ENCODE measurements at regions not wholly inside any gene's neighbourhood (a gene's known extent, or its start where the extent isn't known, plus 50 kb on each side); places are given as distances from the start of the nearest gene placed in this dataset.
"Not testable (repeated sequence)": the region's sequence is repeated elsewhere in the genome, so short reads cannot be mapped to it uniquely, and the experiment has no call there.

DNA sequence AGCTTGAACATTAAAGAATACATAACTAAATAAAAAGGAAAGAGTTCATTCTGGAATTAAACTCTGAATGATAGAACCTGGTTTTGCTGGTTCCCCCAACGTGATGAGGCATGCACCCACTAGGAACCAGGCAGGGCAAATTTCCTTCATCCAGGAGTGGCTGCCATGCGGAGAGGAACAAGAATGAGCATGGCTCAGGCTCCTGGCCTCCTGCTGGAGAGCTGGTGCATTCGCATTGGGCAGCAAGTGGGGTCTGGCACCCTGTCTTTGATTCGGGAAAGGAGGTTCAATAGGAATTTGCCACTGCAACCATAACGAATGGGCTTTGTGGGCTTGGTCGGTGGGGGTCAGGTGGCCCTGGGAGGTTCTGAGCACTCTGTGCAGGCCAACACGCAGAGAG, 169.8 kb upstream of the TENM4 start:
- no peak for DNase-seq (ENCODE audit: insufficient read length)
- FAIRE-seq: no peak
- TF ChIP-seq POLR2A (IDR thresholded peaks at IDR 0.05; ENCODE audit: low read depth, low read length) (no peak), POLR2AphosphoS5 (IDR thresholded peaks at IDR 0.05; ENCODE audit: low read depth, low read length) (no peak), TAF1 (IDR thresholded peaks at IDR 0.05; ENCODE audit: borderline replicate concordance, low read depth, low read length) (no peak)

- TF ChIP-seq TAF1 (IDR thresholded peaks at IDR 0.05; ENCODE audit: borderline replicate concordance, low read depth, low read length) (no peak), POLR2A (IDR thresholded peaks at IDR 0.05; ENCODE audit: low read depth, low read length) (no peak), POLR2AphosphoS5 (IDR thresholded peaks at IDR 0.05; ENCODE audit: low read depth, low read length) (no peak)
These were observed 169.3 kb upstream of the TENM4 start for GRCh38 chr11:79610139-79610538.

DNA sequence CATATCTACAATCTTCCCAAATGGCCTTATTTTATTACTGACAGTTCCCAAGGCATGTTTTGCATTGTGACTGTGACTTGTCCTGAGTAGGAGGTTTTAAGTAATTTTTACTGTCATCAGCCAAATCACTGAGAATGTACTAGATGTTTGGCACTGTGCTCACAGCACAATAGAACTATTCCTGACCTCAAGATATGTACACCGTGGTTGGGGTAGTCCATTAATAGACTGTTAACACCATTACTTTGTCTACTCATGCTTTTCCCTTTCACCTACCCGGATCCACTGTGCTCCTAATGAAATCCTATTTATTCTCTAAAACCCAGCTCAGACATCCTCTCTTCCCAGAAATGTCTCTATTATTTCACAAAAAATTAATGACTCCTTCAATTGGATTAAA, 168.7 kb upstream of the TENM4 start:
- DNase-seq (ENCODE audit: insufficient read length) (no peak), FAIRE-seq (peak; percentile 9)
- TF ChIP-seq TAF1 (IDR thresholded peaks at IDR 0.05; ENCODE audit: borderline replicate concordance, low read depth, low read length) (no peak), POLR2A (IDR thresholded peaks at IDR 0.05; ENCODE audit: low read depth, low read length) (no peak), POLR2AphosphoS5 (IDR thresholded peaks at IDR 0.05; ENCODE audit: low read depth, low read length) (no peak)

More at GRCh38 chr11:79610139-79610538, 169.3 kb upstream of the TENM4 start:
- DNase-seq (ENCODE audit: insufficient read length): no peak
- no peak for FAIRE-seq

- DNase-seq (ENCODE audit: insufficient read length); FAIRE-seq: not testable (repeated sequence)
These were observed 165.6 kb upstream of the TENM4 start for GRCh38 chr11:79606461-79606860.

DNA sequence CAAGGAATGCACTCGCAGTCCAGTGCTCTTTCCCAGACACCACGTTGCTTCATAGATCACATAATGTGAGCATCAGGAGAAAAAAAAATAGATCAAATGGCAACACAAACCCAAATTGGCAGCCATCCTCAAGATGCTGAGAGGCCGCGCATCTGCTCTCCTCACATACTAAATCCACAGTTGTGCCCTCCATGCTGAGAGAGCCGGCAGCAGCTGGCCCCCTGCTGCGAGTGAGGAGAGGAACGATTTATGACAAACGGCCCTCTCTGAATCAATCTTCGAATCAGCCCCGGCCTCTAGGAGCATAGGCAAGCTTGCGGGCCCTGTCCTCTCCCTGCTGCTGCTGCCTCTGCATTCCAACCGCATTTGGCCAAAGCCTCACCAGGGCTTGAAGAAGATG, 159.9 kb upstream of the TENM4 start:
- TF ChIP-seq POLR2AphosphoS5 (IDR thresholded peaks at IDR 0.05; ENCODE audit: low read depth, low read length) (no peak), POLR2A (IDR thresholded peaks at IDR 0.05; ENCODE audit: low read depth, low read length) (no peak), TAF1 (IDR thresholded peaks at IDR 0.05; ENCODE audit: borderline replicate concordance, low read depth, low read length) (no peak)
- DNase-seq (ENCODE audit: insufficient read length): no peak
- FAIRE-seq: no peak

DNA sequence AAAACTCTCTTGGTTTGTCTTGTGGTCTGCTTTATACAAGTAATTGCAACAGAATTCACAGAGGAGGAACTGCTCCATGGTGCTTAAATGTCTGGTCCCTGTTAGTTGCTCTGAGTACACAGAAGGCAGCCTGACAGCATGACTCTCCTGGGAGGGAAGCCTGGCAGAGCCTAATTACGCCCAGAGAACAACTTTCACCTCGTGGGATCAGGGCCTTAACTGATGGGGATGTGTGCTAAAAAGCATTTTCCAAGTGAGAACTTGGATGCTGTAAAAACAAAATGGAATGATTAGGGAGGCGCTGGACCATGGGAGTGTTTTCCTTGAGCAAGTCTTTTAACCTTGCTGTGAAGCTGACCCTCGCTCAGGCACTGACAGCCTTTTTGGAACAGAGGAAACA, 154.0 kb upstream of the TENM4 start:
- DNase-seq (ENCODE audit: insufficient read length): no peak
- FAIRE-seq: no peak
- TF ChIP-seq TAF1 (IDR thresholded peaks at IDR 0.05; ENCODE audit: borderline replicate concordance, low read depth, low read length): no peak
- TF ChIP-seq POLR2AphosphoS5 (IDR thresholded peaks at IDR 0.05; ENCODE audit: low read depth, low read length): no peak
- no peak for TF ChIP-seq POLR2A (IDR thresholded peaks at IDR 0.05; ENCODE audit: low read depth, low read length)

GRCh38 chr11:79592824-79593223, 152.0 kb upstream of the TENM4 start:
- DNase-seq (ENCODE audit: insufficient read length): no peak
- no peak for FAIRE-seq

GRCh38 chr11:79592406-79592805, 151.6 kb upstream of the TENM4 start:
- FAIRE-seq: no peak
- TF ChIP-seq TAF1 (IDR thresholded peaks at IDR 0.05; ENCODE audit: borderline replicate concordance, low read depth, low read length): no peak
- TF ChIP-seq POLR2A (IDR thresholded peaks at IDR 0.05; ENCODE audit: low read depth, low read length): no peak
- no peak for TF ChIP-seq POLR2AphosphoS5 (IDR thresholded peaks at IDR 0.05; ENCODE audit: low read depth, low read length)
- no peak for DNase-seq (ENCODE audit: insufficient read length)

More at GRCh38 chr11:79592824-79593223, 152.0 kb upstream of the TENM4 start:
- TF ChIP-seq TAF1 (IDR thresholded peaks at IDR 0.05; ENCODE audit: borderline replicate concordance, low read depth, low read length) (no peak), POLR2AphosphoS5 (IDR thresholded peaks at IDR 0.05; ENCODE audit: low read depth, low read length) (no peak), POLR2A (IDR thresholded peaks at IDR 0.05; ENCODE audit: low read depth, low read length) (no peak)

- TF ChIP-seq TAF1 (IDR thresholded peaks at IDR 0.05; ENCODE audit: borderline replicate concordance, low read depth, low read length): no peak
- TF ChIP-seq POLR2A (IDR thresholded peaks at IDR 0.05; ENCODE audit: low read depth, low read length): no peak
- TF ChIP-seq POLR2AphosphoS5 (IDR thresholded peaks at IDR 0.05; ENCODE audit: low read depth, low read length): no peak
- no peak for FAIRE-seq
- DNase-seq (ENCODE audit: insufficient read length): no peak
These were observed 141.6 kb upstream of the TENM4 start for GRCh38 chr11:79582434-79582833.

DNA sequence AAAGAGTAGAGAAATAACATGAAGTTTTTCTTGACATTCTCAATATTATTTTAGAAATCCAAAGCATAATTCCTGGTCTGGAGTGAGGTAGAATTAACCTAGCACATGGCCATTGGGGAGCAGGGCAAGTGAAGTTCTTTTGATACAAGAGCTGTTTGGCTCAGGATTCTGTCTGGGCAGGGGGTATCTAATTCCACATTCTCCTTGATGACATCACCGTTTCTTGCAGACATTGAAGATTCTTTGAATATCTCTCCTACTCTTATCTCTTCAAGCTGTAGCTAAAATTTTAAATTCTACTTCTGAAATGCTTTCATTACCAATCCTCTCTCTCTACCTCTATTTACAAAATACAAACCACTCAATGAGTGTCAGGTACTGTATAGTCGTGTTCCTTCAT, 138.2 kb upstream of the TENM4 start:
- no peak for TF ChIP-seq TAF1 (IDR thresholded peaks at IDR 0.05; ENCODE audit: borderline replicate concordance, low read depth, low read length)
- TF ChIP-seq POLR2A (IDR thresholded peaks at IDR 0.05; ENCODE audit: low read depth, low read length): no peak
- no peak for TF ChIP-seq POLR2AphosphoS5 (IDR thresholded peaks at IDR 0.05; ENCODE audit: low read depth, low read length)
- DNase-seq (ENCODE audit: insufficient read length) (no peak), FAIRE-seq (no peak)

DNA sequence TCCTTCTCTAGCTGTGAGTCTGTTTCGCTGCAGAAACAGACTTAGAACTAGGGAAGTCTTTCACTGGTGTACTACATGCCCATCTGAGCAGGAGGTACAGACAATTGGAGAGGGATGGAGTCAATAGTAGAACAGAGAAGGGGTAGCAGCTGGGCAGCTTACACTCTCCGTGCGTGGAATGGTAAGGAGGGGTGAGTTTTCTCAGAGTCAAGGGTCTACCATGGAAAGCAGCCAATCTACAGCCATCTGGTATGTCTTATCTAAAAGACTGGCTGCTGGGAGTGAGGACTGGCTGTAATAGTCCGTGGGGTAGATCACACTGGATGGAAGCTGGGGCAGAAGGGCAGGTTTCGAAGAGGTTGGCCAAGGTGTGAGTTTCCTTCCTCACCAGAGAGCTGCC, 137.3 kb upstream of the TENM4 start:
- TF ChIP-seq POLR2AphosphoS5 (IDR thresholded peaks at IDR 0.05; ENCODE audit: low read depth, low read length): no peak
- TF ChIP-seq POLR2A (IDR thresholded peaks at IDR 0.05; ENCODE audit: low read depth, low read length): no peak
- no peak for TF ChIP-seq TAF1 (IDR thresholded peaks at IDR 0.05; ENCODE audit: borderline replicate concordance, low read depth, low read length)
- FAIRE-seq: no peak
- DNase-seq (ENCODE audit: insufficient read length): no peak

GRCh38 chr11:79575701-79576100, 134.9 kb upstream of the TENM4 start:
- TF ChIP-seq POLR2A (IDR thresholded peaks at IDR 0.05; ENCODE audit: low read depth, low read length) (no peak), POLR2AphosphoS5 (IDR thresholded peaks at IDR 0.05; ENCODE audit: low read depth, low read length) (no peak), TAF1 (IDR thresholded peaks at IDR 0.05; ENCODE audit: borderline replicate concordance, low read depth, low read length) (no peak)
- FAIRE-seq (no peak), DNase-seq (ENCODE audit: insufficient read length) (no peak)

DNA sequence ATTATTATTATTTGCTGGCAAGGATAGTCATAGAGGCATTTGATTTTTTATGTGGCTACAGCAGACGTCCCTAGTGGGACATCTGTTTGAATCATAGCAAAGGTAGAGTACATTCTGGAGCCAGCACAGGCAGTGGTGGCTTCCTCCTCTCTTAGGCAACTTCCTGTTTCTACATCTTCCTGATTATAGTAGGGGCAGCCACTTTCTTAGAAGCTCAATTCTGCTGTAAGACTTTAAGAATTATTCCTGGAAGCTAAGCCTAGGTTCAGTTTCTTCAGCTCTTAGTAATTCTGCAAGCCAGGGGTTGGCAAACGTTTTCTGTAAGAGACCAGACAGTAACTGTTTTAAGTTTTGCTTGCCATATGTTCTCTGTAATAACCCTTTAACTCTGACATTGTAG, 129.3 kb upstream of the TENM4 start:
- DNase-seq (ENCODE audit: insufficient read length) (no peak), FAIRE-seq (no peak)
- TF ChIP-seq POLR2AphosphoS5 (IDR thresholded peaks at IDR 0.05; ENCODE audit: low read depth, low read length) (no peak), POLR2A (IDR thresholded peaks at IDR 0.05; ENCODE audit: low read depth, low read length) (no peak), TAF1 (IDR thresholded peaks at IDR 0.05; ENCODE audit: borderline replicate concordance, low read depth, low read length) (no peak)

All from GM12892 (cell line).